PC-9 (cell line): ENCODE measurements at regions not wholly inside any gene's neighbourhood (a gene's known extent, or its start where the extent isn't known, plus 50 kb on each side); places are given as distances from the start of the nearest gene placed in this dataset.
A peak's percentile ranks its signal among the peaks of the same experiment; 100 is the strongest.

ENCODE experiments used
- BruUV-seq: library from RNA; stranded (reverse); fragments of 400-500 nt; replicated peaks from 2 replicates; lab custom pipeline; 2021; lab: Mats Ljungman, UMichigan
- CTCF ChIA-PET: fragments of 300-600 bp; sonication (Branson Sonifier 250); formaldehyde crosslinking; loops from one replicate; lab custom pipeline; 2022; ENCODE audit warnings: antibody characterized with exemption; lab: Charles Lee
- POLR2A ChIA-PET: fragments of 300-600 bp; sonication (Branson Sonifier 250); formaldehyde crosslinking; loops from one replicate; lab custom pipeline; 2022; ENCODE audit warnings: antibody characterized with exemption; ENCODE audit not compliant: unreplicated experiment; lab: Charles Lee
- DNase-seq, 2 experiments: peaks; one replicate each; pipeline versions ENCODE4 v3.0.0 to v3.0.0-alpha.2; 2015 to 2022; ENCODE audit warnings: mixed read lengths in 1 of 2
- H2AFZ ChIP-seq: fragments of 200-600 bp; sonication (generic); 2 replicates; pipeline ENCODE4 v1.8.1; 2017; ENCODE audit warnings: antibody characterized with exemption
- H3F3A ChIP-seq: fragments of 200-600 bp; sonication (generic); 2 replicates; pipeline ENCODE4 v1.8.1; 2017; ENCODE audit warnings: antibody characterized with exemption, mild to moderate bottlenecking, low read depth; ENCODE audit not compliant: insufficient read depth
- H3K27ac ChIP-seq: fragments of 200-600 bp; sonication (generic); 2 replicates; pipeline ENCODE4 v1.6.1; 2016; ENCODE audit warnings: mixed run types
- H3K27me3 ChIP-seq: fragments of 200-600 bp; sonication (generic); 2 replicates; pipeline ENCODE4 v1.6.1; 2016; ENCODE audit warnings: low read depth, mixed run types; ENCODE audit not compliant: insufficient read depth
- H3K36me3 ChIP-seq: fragments of 200-600 bp; sonication (generic); 2 replicates; pipeline ENCODE4 v1.6.1; 2016; ENCODE audit warnings: low read depth, mixed run types
- H3K4me1 ChIP-seq: fragments of 200-600 bp; sonication (generic); replicated peaks from 2 replicates; pipeline ENCODE4 v1.6.1; 2016; ENCODE audit warnings: mixed run types; ENCODE audit not compliant: insufficient read depth
- H3K4me2 ChIP-seq: fragments of 200-600 bp; sonication (generic); 2 replicates; pipeline ENCODE4 v1.6.1; 2017; ENCODE audit warnings: mixed run types
- H3K4me3 ChIP-seq: fragments of 200-600 bp; sonication (generic); 2 replicates; pipeline ENCODE4 v1.6.1; 2016; ENCODE audit warnings: mixed run types
- H3K79me2 ChIP-seq: fragments of 200-600 bp; sonication (generic); 2 replicates; pipeline ENCODE4 v1.6.1; 2017; ENCODE audit warnings: low read depth, mixed run types
- H3K9me2 ChIP-seq: fragments of 200-600 bp; sonication (generic); 2 replicates; pipeline ENCODE4 v1.8.1; 2017; ENCODE audit warnings: mild to moderate bottlenecking; ENCODE audit not compliant: insufficient read depth
- H3K9me3 ChIP-seq: fragments of 200-600 bp; sonication (generic); 2 replicates; pipeline ENCODE4 v1.8.1; 2016; ENCODE audit warnings: low read depth; ENCODE audit not compliant: insufficient read depth
- H4K20me1 ChIP-seq: fragments of 200-600 bp; sonication (generic); 2 replicates; pipeline ENCODE4 v1.8.1; 2017; ENCODE audit not compliant: insufficient read depth
- EZH2 ChIP-seq: fragments of 200-600 bp; sonication (generic); IDR thresholded peaks from 2 replicates; pipeline ENCODE4 v1.8.0; 2017; ENCODE audit warnings: antibody characterized with exemption, low read depth
- intact Hi-C: fragments of 100-400 bp; cut with micrococcal nuclease; formaldehyde crosslinking; loops from one replicate; pipeline ENCODE4 v1.10.0; 2022; ENCODE audit not compliant: unreplicated experiment
- TF ChIP-seq, protein P1 (sequence below): fragments of 200-600 bp; sonication (generic); conservative IDR thresholded peaks from 2 replicates; pipeline ENCODE4 v1.6.1; 2017; ENCODE audit warnings: mixed run types, antibody characterized with exemption, mild to moderate bottlenecking, moderate library complexity

- DNase-seq, result no peak
- Histone ChIP-seq H3F3A (peaks cover 7% of the 10 kb centered on the region; the same call in 1 of the 2 replicates), H2AFZ (no peak overlapping the region), H3K4me1 (peaks cover 26% of the 10 kb centered on the region), H3K36me3 (no peaks in the 10 kb centered on the region), H3K27me3 (no peaks in the 10 kb centered on the region), H3K79me2 (peaks cover 98% of the 10 kb centered on the region), H3K4me3 (no peak overlapping the region), H3K9me3 (no peaks in the 10 kb centered on the region), H3K9me2 (no peaks in the 10 kb centered on the region), H3K4me2 (no peak overlapping the region), H3K27ac (peak overlapping the region; percentile 10; the same call in 1 of the 2 replicates), H4K20me1 (no peaks in the 10 kb centered on the region)
- POLR2A ChIA-PET, result no interaction called here
- no TSS peak for BruUV-seq
- TF ChIP-seq, protein P1, sequence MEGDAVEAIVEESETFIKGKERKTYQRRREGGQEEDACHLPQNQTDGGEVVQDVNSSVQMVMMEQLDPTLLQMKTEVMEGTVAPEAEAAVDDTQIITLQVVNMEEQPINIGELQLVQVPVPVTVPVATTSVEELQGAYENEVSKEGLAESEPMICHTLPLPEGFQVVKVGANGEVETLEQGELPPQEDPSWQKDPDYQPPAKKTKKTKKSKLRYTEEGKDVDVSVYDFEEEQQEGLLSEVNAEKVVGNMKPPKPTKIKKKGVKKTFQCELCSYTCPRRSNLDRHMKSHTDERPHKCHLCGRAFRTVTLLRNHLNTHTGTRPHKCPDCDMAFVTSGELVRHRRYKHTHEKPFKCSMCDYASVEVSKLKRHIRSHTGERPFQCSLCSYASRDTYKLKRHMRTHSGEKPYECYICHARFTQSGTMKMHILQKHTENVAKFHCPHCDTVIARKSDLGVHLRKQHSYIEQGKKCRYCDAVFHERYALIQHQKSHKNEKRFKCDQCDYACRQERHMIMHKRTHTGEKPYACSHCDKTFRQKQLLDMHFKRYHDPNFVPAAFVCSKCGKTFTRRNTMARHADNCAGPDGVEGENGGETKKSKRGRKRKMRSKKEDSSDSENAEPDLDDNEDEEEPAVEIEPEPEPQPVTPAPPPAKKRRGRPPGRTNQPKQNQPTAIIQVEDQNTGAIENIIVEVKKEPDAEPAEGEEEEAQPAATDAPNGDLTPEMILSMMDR, result no peak
- no peak for TF ChIP-seq EZH2
- intact Hi-C loops, result no loop called here
- CTCF ChIA-PET, result no interaction called here
Measured at GRCh38 chr17:72502371-72503341, 381.8 kb downstream of the SOX9 start.

GRCh38 chr17:72503556-72503955 lies 382.7 kb downstream of the SOX9 start:
- no peak overlapping the region for H3K4me2 ChIP-seq
- no peaks in the 10 kb centered on the region for H3K27me3 ChIP-seq
- no peaks in the 10 kb centered on the region for H4K20me1 ChIP-seq
- H3K9me3 ChIP-seq, result no peaks in the 10 kb centered on the region
- no peak for DNase-seq
- peaks cover 98% of the 10 kb centered on the region for H3K79me2 ChIP-seq
- H2AFZ ChIP-seq, result no peak overlapping the region
- H3K4me1 ChIP-seq, result peaks cover 26% of the 10 kb centered on the region
- peak overlapping the region; percentile 10; the same call in 1 of the 2 replicates for H3K27ac ChIP-seq
- TF ChIP-seq, protein P1, result no peak
- no peak for TF ChIP-seq EZH2
- H3F3A ChIP-seq, result peaks cover 15% of the 10 kb centered on the region; the same call in 1 of the 2 replicates
- H3K4me3 ChIP-seq, result no peak overlapping the region
- ChIA-PET POLR2A (no interaction called here), CTCF (no interaction called here)
- H3K36me3 ChIP-seq, result no peaks in the 10 kb centered on the region
- H3K9me2 ChIP-seq, result no peaks in the 10 kb centered on the region
- BruUV-seq, result no TSS peak
- intact Hi-C loops, result no loop called here

GRCh38 chr17:72504783-72505182 lies 384.0 kb downstream of the SOX9 start:
- no TSS peak for BruUV-seq
- H3K27me3 ChIP-seq, result no peaks in the 10 kb centered on the region
- H3K27ac ChIP-seq, result no peak overlapping the region
- ChIA-PET POLR2A (interaction anchor here (0.6 kb wide), 1 partner anchor 111 kb away, joined by 21 read pairs; no protein-coding TSS in a partner anchor), CTCF (interaction anchor here (0.6 kb wide), 2 partner anchors 58 to 1031 kb away, joined by 15 to 18 read pairs; no protein-coding TSS in a partner anchor)
- intact Hi-C loops, result no loop called here
- no peak overlapping the region for H3K4me2 ChIP-seq
- no peaks in the 10 kb centered on the region for H3K9me2 ChIP-seq
- no peak for TF ChIP-seq EZH2
- H4K20me1 ChIP-seq, result peaks cover 1% of the 10 kb centered on the region; the same call in 1 of the 2 replicates
- no peak for DNase-seq
- peaks cover 98% of the 10 kb centered on the region for H3K79me2 ChIP-seq
- H2AFZ ChIP-seq, result no peak overlapping the region
- peaks cover 24% of the 10 kb centered on the region for H3K4me1 ChIP-seq
- H3K9me3 ChIP-seq, result no peaks in the 10 kb centered on the region
- H3K4me3 ChIP-seq, result no peak overlapping the region
- H3F3A ChIP-seq, result peaks cover 15% of the 10 kb centered on the region; the same call in 1 of the 2 replicates
- H3K36me3 ChIP-seq, result no peaks in the 10 kb centered on the region
